OCI-LY1 (cell line): ENCODE measurements at regions not wholly inside any gene's neighbourhood (a gene's known extent, or its start where the extent isn't known, plus 50 kb on each side); places are given as distances from the start of the nearest gene placed in this dataset.

Source experiments
- H2AFZ ChIP-seq: fragments of 200-600 bp; sonication (generic), shearing (Covaris generic); 2 replicates; pipeline ENCODE4 v1.6.0; 2014; ENCODE audit warnings: antibody characterized with exemption, mild to moderate bottlenecking, low read length
- H3F3A ChIP-seq: fragments of 200-600 bp; sonication (generic), shearing (Covaris generic); 2 replicates; pipeline ENCODE4 v1.6.0; 2014; ENCODE audit warnings: mild to moderate bottlenecking, antibody characterized with exemption, low read length, moderate library complexity; ENCODE audit not compliant: insufficient read depth
- H3K27ac ChIP-seq: fragments of 200-600 bp; sonication (generic); 2 replicates; pipeline ENCODE4 v1.5.1; 2014; ENCODE audit warnings: low read length, mixed run types, mild to moderate bottlenecking, low read depth; ENCODE audit not compliant: poor library complexity, severe bottlenecking
- H3K27me3 ChIP-seq: fragments of 200-600 bp; sonication (generic); 2 replicates; pipeline ENCODE4 v1.6.0; 2014; ENCODE audit warnings: antibody characterized with exemption, mild to moderate bottlenecking, low read length, moderate library complexity; ENCODE audit not compliant: insufficient read depth
- H3K36me3 ChIP-seq: fragments of 200-600 bp; sonication (generic); 2 replicates; pipeline ENCODE4 v1.6.1; 2014; ENCODE audit warnings: mild to moderate bottlenecking, antibody characterized with exemption, low read length, moderate library complexity, mixed read lengths; ENCODE audit not compliant: insufficient read depth
- H3K4me1 ChIP-seq: fragments of 200-600 bp; sonication (generic); 2 replicates; pipeline ENCODE4 v1.5.1; 2014; ENCODE audit warnings: mild to moderate bottlenecking, low read length, moderate library complexity; ENCODE audit not compliant: insufficient read depth, severe bottlenecking
- H3K4me2 ChIP-seq: fragments of 200-600 bp; sonication (generic), shearing (Covaris generic); 2 replicates; pipeline ENCODE4 v1.6.1; 2014; ENCODE audit warnings: low read length
- H3K4me3 ChIP-seq: fragments of 200-600 bp; sonication (generic); 2 replicates; pipeline ENCODE4 v1.5.1; 2014; ENCODE audit warnings: low read length, low read depth, mild to moderate bottlenecking, mixed read lengths; ENCODE audit not compliant: poor library complexity, severe bottlenecking
- H3K79me2 ChIP-seq: fragments of 200-600 bp; shearing (Covaris generic); 2 replicates; pipeline ENCODE4 v1.6.1; 2016; ENCODE audit warnings: mixed run types, low read length, mixed read lengths; ENCODE audit not compliant: insufficient read depth
- H3K9ac ChIP-seq: fragments of 200-600 bp; sonication (generic), shearing (Covaris generic); 2 replicates; pipeline ENCODE4 v1.6.1; 2014; ENCODE audit warnings: mild to moderate bottlenecking, low read length, mixed read lengths
- H3K9me2 ChIP-seq: fragments of 200-600 bp; sonication (generic), shearing (Covaris generic); 2 replicates; pipeline ENCODE4 v1.6.1; 2014; ENCODE audit warnings: low read depth, mild to moderate bottlenecking, low read length, mixed read lengths
- H3K9me3 ChIP-seq: fragments of 200-600 bp; shearing (Covaris generic); 2 replicates; pipeline ENCODE4 v1.6.1; 2014; ENCODE audit warnings: low read length, mixed read lengths
- H4K20me1 ChIP-seq: fragments of 200-600 bp; sonication (generic), shearing (Covaris generic); 2 replicates; pipeline ENCODE4 v1.6.0; 2016; ENCODE audit warnings: mild to moderate bottlenecking, low read length; ENCODE audit not compliant: insufficient read depth
- CTCF ChIP-seq: fragments of 200-600 bp; sonication (generic), shearing (Covaris generic); IDR thresholded peaks from 2 replicates; pipeline ENCODE4 v1.5.1; 2017; ENCODE audit warnings: mild to moderate bottlenecking, antibody characterized with exemption, low read length, moderate library complexity, mixed read lengths
- EZH2 ChIP-seq: fragments of 200-600 bp; sonication (generic), shearing (Covaris generic); IDR thresholded peaks from 2 replicates; pipeline ENCODE4 v1.8.0; 2017; ENCODE audit warnings: borderline replicate concordance, mixed run types, mild to moderate bottlenecking, antibody characterized with exemption, low read length, moderate library complexity, mixed read lengths

GRCh38 chr1:14479865-14480264 lies 118.6 kb upstream of the KAZN start:
- TF ChIP-seq CTCF (no peak), EZH2 (no peak)
- no peaks in the 10 kb centered on the region for H3K79me2 ChIP-seq
- H3K4me1 ChIP-seq: no peaks in the 10 kb centered on the region
- no peak overlapping the region for H3K27ac ChIP-seq
- H3K9me3 ChIP-seq: no peaks in the 10 kb centered on the region
- no peaks in the 10 kb centered on the region for H3K9me2 ChIP-seq
- H3K4me2 ChIP-seq: no peak overlapping the region
- no peaks in the 10 kb centered on the region for H3F3A ChIP-seq
- H3K9ac ChIP-seq: no peak overlapping the region
- H4K20me1 ChIP-seq: no peaks in the 10 kb centered on the region
- no peak overlapping the region for H3K4me3 ChIP-seq
- peaks cover 4% of the 10 kb centered on the region; the same call in 1 of the 2 replicates for H3K27me3 ChIP-seq
- no peak overlapping the region for H2AFZ ChIP-seq
- H3K36me3 ChIP-seq: no peaks in the 10 kb centered on the region

- no peak for TF ChIP-seq EZH2
- TF ChIP-seq CTCF: no peak
- H4K20me1 ChIP-seq: no peaks in the 10 kb centered on the region
Observed at GRCh38 chr1:14482784-14483450, 115.6 kb upstream of the KAZN start.

GRCh38 chr1:14485285-14485684 lies 113.2 kb upstream of the KAZN start:
- H3K27ac ChIP-seq: no peak overlapping the region

More at GRCh38 chr1:14482784-14483450, 115.6 kb upstream of the KAZN start:
- Histone ChIP-seq H3F3A (no peaks in the 10 kb centered on the region), H2AFZ (no peak overlapping the region), H3K4me2 (no peak overlapping the region), H3K27me3 (peaks cover 4% of the 10 kb centered on the region; the same call in 1 of the 2 replicates), H3K79me2 (no peaks in the 10 kb centered on the region), H3K36me3 (no peaks in the 10 kb centered on the region), H3K4me1 (no peaks in the 10 kb centered on the region), H3K9me3 (no peaks in the 10 kb centered on the region), H3K9me2 (no peaks in the 10 kb centered on the region), H3K4me3 (no peak overlapping the region), H3K9ac (no peak overlapping the region), H3K27ac (no peak overlapping the region)

More at GRCh38 chr1:14485285-14485684, 113.2 kb upstream of the KAZN start:
- Histone ChIP-seq H3K4me3 (no peak overlapping the region), H3K9ac (no peak overlapping the region), H3K36me3 (no peaks in the 10 kb centered on the region), H4K20me1 (no peaks in the 10 kb centered on the region), H3K4me2 (no peak overlapping the region), H2AFZ (no peak overlapping the region), H3F3A (no peaks in the 10 kb centered on the region), H3K9me3 (no peaks in the 10 kb centered on the region), H3K4me1 (no peaks in the 10 kb centered on the region), H3K9me2 (no peaks in the 10 kb centered on the region), H3K79me2 (no peaks in the 10 kb centered on the region), H3K27me3 (0 out of 2 replicates have a peak, but pooled peaks cover 4% of the 10 kb centered on the region)
- no peak for TF ChIP-seq EZH2
- no peak for TF ChIP-seq CTCF
